ENCODE measurements at regions not wholly inside any gene's neighbourhood (a gene's known extent, or its start where the extent isn't known, plus 50 kb on each side); places are given as distances from the start of the nearest gene placed in this dataset.
A peak's percentile ranks its signal among the peaks of the same experiment; 100 is the strongest.
"Not testable (repeated sequence)": the region's sequence is repeated elsewhere in the genome, so short reads cannot be mapped to it uniquely, and the experiment has no call there.

- DNase-seq = no peak
Observed at GRCh38 chr12:19778797-19779196, 339.5 kb downstream of the AEBP2 start.

- DNase-seq = no peak
Observed at GRCh38 chr12:19779395-19780056, 340.2 kb downstream of the AEBP2 start.

GRCh38 chr12:19780460-19780859 is 341.2 kb downstream of the AEBP2 start:
- DNase-seq = no peak

GRCh38 chr12:19783547-19784444 is 344.5 kb downstream of the AEBP2 start:
- no peak for DNase-seq

GRCh38 chr12:19792028-19792427 is 352.7 kb downstream of the AEBP2 start:
- DNase-seq = no peak

GRCh38 chr12:19794116-19794515 is 354.8 kb downstream of the AEBP2 start:
- no peak for DNase-seq

GRCh38 chr12:19799216-19799615 is 359.9 kb downstream of the AEBP2 start:
- no peak for DNase-seq

- DNase-seq = no peak
Observed at GRCh38 chr12:19799895-19800602, 360.8 kb downstream of the AEBP2 start.

GRCh38 chr12:19800884-19801283 is 361.6 kb downstream of the AEBP2 start:
- no peak for DNase-seq

GRCh38 chr12:19801941-19802340 is 362.6 kb downstream of the AEBP2 start:
- no peak for DNase-seq

- DNase-seq = no peak
Observed at GRCh38 chr12:19802915-19803314, 363.6 kb downstream of the AEBP2 start.

- DNase-seq = no peak
Observed at GRCh38 chr12:19804737-19805136, 365.4 kb downstream of the AEBP2 start.

- no peak for DNase-seq
Observed at GRCh38 chr12:19808371-19808770, 369.1 kb downstream of the AEBP2 start.

GRCh38 chr12:19810213-19810612 is 370.9 kb downstream of the AEBP2 start:
- no peak for DNase-seq

- DNase-seq = no peak
Observed at GRCh38 chr12:19811922-19812321, 372.6 kb downstream of the AEBP2 start.

- DNase-seq = no peak
Observed at GRCh38 chr12:19819231-19819630, 379.9 kb downstream of the AEBP2 start.

GRCh38 chr12:19822476-19822875 is 383.2 kb downstream of the AEBP2 start:
- DNase-seq = no peak

GRCh38 chr12:19823326-19823725 is 384.0 kb downstream of the AEBP2 start:
- not testable (repeated sequence) for DNase-seq

- DNase-seq = no peak
Observed at GRCh38 chr12:19826980-19827550, 387.8 kb downstream of the AEBP2 start.

GRCh38 chr12:19829100-19829853 is 390.0 kb downstream of the AEBP2 start:
- no peak for DNase-seq

GRCh38 chr12:19830446-19830845 is 391.2 kb downstream of the AEBP2 start:
- no peak for DNase-seq

- DNase-seq = peak; percentile 87
Observed at GRCh38 chr12:19833775-19834501, 394.6 kb downstream of the AEBP2 start.

Data from fibroblast of skin of right quadriceps (primary cell).